ENCODE measurements at regions not wholly inside any gene's neighbourhood (a gene's known extent, or its start where the extent isn't known, plus 50 kb on each side); places are given as distances from the start of the nearest gene placed in this dataset.

- no peak for DNase-seq
Measured at GRCh38 chr9:14389657-14390056, 75.7 kb upstream of the NFIB start.

- no peak for DNase-seq
Measured at GRCh38 chr9:14389146-14389545, 75.2 kb upstream of the NFIB start.

DNA sequence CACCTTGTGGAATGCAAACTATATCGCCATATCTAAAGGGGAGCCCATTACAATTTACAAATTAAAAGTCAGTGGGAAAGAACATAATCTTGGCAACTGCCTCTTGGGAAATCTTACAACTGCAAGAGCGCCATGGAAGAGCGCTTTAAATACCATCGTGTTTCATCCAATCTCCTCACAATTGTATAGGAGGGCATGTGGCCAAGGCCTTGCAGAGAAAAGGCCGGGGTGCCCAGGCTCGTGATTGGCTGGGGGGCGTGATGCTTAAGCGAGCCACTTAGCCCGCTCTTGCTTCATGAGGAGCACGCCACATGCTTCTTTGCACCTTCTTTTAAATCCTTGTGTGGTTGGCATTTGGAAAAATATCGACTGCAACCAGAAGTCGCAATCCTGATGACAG is 69.8 kb upstream of the NFIB start:
- no peak for DNase-seq

GRCh38 chr9:14383294-14383693 is 69.4 kb upstream of the NFIB start:
- DNase-seq, result no peak

GRCh38 chr9:14380061-14380836 is 66.3 kb upstream of the NFIB start:
- DNase-seq, result no peak

GRCh38 chr9:14379280-14379679 is 65.3 kb upstream of the NFIB start:
- no peak for DNase-seq

DNA sequence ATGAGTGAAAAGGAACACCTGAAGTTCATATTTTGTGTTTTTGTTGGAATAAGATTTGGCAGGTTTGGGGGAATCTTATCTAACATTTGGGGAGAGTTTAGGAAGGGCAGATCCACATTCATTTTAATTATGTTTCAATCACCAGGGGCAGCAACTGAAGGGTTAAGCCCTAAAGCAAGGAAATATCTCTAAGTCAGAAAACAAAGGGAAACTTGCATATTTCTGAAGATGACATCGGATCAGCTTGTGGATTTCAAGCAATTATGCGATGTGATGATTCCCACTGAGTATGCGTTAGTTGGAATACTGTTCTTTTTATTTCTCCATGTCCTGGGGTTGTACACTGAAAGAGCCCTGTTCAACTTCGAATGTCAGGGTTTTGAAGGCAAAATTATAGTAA is 59.8 kb upstream of the NFIB start:
- DNase-seq, result no peak

DNA sequence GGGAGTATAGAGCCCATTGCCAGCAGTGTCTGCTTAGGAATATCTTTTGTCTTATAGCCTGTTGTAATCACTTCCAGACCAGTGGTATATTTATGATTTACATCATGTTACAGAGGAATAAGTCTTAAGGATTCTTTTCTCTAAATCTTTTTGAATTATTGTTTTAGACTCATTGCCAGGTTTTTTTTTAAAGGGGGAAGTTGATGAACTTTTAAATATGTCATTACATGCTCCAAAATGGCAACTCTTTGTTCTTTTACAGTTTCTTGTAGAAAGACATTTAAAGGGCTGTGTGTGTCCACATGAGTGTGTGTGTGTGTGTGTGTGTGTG is 59.4 kb upstream of the NFIB start:
- no peak for DNase-seq

GRCh38 chr9:14372437-14373335 is 58.7 kb upstream of the NFIB start:
- no peak for DNase-seq

DNA sequence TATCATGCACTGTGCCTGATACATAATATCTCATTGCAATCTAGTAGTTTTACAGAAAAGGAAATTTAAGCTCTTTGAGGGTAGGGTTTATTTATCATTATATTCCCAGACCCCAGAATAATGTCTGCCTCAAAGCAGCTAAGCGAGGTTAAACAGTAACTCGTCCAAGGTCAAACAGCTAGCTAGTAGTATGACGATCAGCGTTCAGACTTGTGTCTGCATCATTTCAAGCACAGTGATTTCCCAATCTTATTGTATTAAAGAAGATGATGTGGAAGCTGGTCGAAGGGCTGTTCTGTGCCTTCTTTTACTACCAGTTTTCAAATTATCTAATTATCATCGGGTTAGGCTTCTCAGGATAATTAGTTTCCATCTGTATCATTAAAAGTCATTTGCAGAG is 55.1 kb upstream of the NFIB start:
- no peak for DNase-seq

DNA sequence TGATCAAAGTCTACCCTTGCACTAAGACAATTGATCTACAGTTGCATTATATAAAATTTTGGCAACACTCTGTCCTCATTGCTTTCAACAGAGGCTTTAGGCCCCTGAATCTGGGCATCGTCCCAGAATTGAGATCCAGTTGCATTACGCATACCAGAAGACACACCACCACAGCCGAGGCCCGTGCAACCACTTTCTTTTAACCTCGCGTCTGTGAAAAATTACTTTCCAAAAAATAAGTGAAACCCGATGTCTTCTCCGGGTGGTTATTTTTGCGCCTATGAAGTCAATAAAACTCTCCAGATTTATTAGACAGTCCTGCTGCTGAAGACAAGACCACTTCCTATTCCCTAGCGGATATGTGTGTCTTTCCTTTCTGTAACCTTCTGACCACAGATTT is 52.1 kb upstream of the NFIB start:
- no peak for DNase-seq

- DNase-seq, result no peak
Measured at GRCh38 chr9:14365670-14366069, 51.7 kb upstream of the NFIB start.

All from activated effector memory CD4-positive, alpha-beta T cell treated with anti-CD3 and anti-CD28 coated beads, Interleukin-2, amount 50 U/mL, for 16 hours (primary cell).